ENCODE measurements at regions not wholly inside any gene's neighbourhood (a gene's known extent, or its start where the extent isn't known, plus 50 kb on each side); places are given as distances from the start of the nearest gene placed in this dataset.

DNA sequence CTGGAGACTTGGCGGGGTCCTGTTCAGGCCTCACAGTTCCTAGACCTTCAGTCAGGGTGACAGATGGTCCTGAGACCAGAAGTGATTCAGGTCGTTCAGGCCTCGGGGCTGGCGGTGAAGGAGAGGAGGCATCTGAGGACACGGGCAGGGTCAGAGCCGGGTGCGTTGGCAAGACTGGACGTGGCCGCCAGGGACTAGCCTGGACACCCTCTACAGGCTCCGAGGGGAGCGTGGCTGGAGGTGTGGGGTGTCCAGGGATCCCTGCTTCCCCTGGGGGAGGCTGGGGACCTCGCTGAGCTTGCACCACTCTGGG lies 64.0 kb upstream of the TARDBP start:
- TF ChIP-seq, protein P1, sequence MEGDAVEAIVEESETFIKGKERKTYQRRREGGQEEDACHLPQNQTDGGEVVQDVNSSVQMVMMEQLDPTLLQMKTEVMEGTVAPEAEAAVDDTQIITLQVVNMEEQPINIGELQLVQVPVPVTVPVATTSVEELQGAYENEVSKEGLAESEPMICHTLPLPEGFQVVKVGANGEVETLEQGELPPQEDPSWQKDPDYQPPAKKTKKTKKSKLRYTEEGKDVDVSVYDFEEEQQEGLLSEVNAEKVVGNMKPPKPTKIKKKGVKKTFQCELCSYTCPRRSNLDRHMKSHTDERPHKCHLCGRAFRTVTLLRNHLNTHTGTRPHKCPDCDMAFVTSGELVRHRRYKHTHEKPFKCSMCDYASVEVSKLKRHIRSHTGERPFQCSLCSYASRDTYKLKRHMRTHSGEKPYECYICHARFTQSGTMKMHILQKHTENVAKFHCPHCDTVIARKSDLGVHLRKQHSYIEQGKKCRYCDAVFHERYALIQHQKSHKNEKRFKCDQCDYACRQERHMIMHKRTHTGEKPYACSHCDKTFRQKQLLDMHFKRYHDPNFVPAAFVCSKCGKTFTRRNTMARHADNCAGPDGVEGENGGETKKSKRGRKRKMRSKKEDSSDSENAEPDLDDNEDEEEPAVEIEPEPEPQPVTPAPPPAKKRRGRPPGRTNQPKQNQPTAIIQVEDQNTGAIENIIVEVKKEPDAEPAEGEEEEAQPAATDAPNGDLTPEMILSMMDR (IDR thresholded peaks at IDR 0.05): no peak
- TF ChIP-seq POLR2A (IDR thresholded peaks at IDR 0.05) (no peak), POLR2AphosphoS5 (IDR thresholded peaks at IDR 0.05; ENCODE audit: insufficient read depth in 1 of 2, low read depth in 1 of 2) (no peak)

All from vagina (tissue), 2 donors.